HG03025 (cell line): ENCODE measurements at regions not wholly inside any gene's neighbourhood (a gene's known extent, or its start where the extent isn't known, plus 50 kb on each side); places are given as distances from the start of the nearest gene placed in this dataset.

Source experiments
- ATAC-seq: cut with Tn5 transposase; IDR thresholded peaks from one replicate; pipeline ENCODE4 v1.9.1; 2021; ENCODE audit warnings: mild to moderate bottlenecking, moderate library complexity; ENCODE audit not compliant: unreplicated experiment, low FRiP score

DNA sequence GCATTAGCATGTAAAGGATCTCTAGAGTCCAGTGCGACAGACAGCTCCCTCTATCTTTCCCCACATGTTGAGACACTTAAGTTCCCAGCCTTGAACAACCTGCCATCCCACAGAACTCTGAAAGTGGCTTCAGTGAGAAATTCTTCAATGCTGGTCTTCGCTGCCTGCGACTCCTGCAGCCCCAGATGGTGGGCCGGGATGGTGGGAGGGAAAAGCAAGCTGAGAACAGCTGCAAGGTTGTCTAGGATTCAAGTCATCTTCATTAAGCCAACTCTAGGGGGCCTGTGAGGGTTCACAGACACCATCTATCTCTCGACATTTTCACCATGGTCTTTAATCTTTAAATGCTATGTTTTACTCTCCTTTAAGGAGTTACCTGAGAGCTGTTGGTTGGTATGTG, 185.5 kb upstream of the C1orf174 start:
- ATAC-seq = no peak

GRCh38 chr1:4086085-4086850, 186.2 kb upstream of the C1orf174 start:
- ATAC-seq = no peak

DNA sequence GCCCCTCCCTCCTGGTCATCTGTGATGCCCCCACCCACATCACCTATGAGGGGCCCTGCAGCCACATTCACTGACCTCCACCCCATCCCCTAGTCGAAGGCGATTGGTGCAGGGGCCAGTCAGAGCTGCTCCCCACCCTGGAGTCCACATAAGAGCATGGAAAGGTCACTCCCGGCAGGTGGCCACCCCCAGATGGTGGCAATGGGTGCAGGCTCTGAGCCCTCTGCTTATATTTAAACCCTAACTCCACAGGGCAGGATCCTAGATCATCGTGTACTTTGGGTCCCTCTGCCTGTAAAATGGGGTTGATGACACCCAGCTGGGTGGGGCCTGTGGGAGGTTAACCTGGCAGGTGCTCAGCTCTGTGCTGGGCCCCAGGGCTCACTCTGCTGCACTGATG, 186.8 kb upstream of the C1orf174 start:
- no peak for ATAC-seq

DNA sequence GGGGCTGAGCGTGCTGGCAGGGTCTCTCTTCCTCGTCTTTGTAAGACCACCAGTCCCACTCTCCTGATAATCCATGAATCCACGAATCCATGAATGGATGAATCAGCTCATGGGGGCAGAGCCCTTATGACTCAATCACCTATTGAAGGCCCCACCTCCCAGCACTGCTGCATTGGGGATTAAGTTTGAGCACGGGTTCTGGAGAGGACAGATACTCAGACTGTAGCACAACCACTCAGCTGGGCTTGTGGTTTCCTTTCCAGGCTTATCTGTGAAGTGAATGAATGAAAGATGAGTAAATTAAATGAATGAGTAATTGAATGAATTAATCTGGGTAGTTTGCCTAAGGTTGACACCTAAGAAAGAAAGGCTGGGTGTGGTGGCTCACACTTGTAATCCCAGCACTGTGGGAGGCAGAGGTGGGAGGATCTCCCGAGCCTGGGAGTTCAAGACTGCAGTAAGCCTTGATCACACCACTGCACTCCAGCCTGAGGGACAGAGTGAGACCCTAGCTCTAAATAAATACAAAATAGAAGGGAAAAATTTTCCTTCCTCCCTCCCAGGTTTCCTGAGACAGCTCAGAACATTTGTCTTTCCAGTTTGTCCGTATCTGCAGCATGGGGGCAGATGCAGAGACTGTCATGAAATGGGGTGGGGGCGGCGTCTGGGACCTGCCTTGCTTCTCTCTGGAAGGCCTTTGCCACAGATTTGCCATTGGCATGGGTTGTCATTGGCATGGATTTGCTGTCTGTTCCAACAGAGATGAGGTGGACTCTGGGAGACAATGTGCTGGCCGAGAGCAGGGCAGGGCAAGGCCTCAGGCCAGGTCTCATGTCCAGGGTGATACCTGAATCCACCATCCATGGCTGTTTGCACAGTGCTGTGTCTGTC, 187.7 kb upstream of the C1orf174 start:
- ATAC-seq = no peak

DNA sequence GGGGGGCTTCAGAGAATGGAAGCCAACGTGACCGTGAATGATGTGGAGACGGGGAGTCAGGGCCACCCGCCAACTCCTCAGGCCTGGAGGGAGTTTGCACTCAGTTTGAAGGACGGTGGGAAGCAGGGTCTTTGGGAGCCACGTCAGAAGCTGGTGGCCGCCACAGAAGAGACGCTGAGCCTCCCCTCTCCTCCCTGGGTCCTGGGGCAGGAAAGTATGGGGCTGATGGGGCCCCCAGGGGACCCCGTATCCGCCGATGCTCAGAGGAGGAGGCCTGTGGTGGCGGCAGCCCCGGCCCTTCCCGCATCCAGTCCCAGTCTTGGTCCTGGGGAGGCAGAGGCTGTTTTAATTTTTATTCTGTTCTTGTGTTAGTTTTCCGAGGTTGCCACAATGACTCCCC, 188.6 kb upstream of the C1orf174 start:
- no peak for ATAC-seq

GRCh38 chr1:4089421-4090175, 189.5 kb upstream of the C1orf174 start:
- no peak for ATAC-seq

DNA sequence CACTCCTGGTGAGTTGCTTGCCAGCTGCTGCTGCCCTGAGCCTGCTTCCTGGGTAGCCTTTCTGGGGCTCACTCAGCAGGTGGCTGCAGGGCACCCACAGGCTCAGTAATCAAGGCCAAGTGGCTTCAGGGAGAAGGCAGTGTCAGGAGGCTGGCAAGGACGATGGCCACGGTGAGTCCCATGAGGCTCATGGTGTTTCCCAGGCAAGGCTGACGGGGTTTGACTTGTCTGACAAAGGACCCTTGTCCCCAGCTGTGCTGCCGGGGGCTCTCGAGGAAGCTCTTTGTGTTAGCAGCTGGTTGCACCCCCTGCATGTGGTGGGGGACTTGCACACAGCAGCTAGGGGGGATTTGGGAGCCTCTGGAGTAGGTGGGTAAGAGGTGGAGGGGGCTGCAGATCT, 190.5 kb upstream of the C1orf174 start:
- no peak for ATAC-seq

DNA sequence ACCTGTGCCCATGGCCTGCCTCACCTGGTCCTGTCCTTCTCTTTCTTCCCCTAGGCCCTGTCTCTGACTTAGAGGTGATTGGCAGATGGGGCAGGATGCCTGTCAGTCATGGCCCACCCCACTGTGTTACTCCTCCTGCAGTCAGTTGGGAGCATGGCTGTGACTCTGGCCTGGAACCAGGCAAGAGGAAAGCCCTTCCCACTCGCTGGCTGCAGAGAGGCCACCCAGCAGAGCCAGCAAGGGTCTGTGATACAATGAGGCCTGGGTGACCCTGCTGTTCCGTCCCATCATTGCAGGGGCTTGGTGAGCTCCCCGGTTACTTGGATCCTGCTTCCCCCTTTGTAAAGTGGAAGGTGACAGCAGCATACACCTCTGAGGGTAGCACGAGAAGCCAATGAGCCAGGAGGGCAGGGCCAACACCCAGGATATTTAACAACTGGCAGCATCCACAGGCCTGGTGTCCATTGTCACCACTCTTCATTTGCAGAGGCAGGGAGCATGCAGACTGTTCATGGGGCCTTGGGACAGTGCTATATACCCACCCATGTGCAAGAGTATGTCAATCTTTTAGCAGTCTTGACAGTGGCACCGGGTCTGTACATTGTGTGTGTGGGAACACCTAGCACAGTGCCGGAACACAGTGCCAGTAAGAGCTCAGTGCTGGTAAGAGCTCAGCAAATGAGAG, 191.0 kb upstream of the C1orf174 start:
- no peak for ATAC-seq

- ATAC-seq = no peak
These were observed 191.9 kb upstream of the C1orf174 start for GRCh38 chr1:4091996-4092395.

- ATAC-seq = no peak
These were observed 193.9 kb upstream of the C1orf174 start for GRCh38 chr1:4093856-4094565.

DNA sequence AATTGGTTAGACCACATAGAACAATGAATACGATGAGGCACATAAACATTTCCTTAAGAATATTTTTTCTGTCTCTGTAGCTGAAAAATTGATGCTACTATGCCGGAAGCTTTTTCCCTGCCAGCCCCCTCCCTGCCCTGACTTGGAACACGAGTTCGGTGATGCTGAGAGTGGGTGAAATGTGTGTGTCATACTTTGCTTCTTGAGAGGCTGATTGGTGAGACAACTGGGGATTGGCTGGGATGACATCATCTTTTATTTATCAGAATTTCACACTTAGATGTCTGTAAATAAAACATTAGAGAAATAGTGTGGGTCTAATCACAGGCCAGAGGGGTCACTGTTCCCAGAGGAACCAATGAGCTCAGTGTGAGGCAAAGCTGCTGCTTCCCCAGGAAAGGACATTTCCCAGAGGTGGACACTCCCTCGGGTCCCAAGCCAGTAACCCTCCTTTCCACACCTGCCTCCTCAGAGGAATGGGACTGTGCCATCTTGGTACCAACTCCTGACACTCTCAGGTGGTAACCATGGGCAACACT, 195.4 kb upstream of the C1orf174 start:
- ATAC-seq = no peak

GRCh38 chr1:4101459-4102161, 201.5 kb upstream of the C1orf174 start:
- ATAC-seq = no peak

DNA sequence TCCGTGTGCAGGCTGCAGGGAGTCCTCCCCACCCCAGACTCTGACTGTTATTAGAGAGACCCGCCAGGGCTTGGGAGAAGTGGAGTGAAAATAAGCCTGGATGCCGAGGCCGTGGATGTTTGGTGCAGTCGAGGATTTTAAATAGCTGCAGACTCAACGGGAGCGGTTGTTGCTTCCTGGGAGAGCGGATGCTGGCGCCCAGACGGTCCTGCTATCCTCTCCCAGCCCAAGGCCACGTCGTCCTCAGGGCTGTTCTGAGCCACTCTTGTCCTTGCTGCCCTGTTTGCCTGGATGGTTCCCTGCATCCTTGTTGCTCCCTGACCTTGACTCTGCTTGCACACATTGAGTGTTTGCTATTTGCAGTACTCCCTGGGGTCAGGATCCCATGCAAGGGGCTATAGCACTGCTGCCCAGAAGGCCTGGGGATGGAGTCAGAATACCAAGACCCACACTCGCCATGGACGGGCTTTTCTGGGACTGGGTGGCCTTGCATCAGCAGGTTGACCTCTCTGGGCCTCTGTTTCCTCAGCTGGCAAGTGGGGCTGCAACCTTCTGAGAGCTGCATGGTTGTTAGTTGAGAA, 205.3 kb upstream of the C1orf174 start:
- ATAC-seq = no peak

- no peak for ATAC-seq
These were observed 206.7 kb upstream of the C1orf174 start for GRCh38 chr1:4106731-4107130.

- ATAC-seq = no peak
These were observed 207.2 kb upstream of the C1orf174 start for GRCh38 chr1:4107291-4107690.

DNA sequence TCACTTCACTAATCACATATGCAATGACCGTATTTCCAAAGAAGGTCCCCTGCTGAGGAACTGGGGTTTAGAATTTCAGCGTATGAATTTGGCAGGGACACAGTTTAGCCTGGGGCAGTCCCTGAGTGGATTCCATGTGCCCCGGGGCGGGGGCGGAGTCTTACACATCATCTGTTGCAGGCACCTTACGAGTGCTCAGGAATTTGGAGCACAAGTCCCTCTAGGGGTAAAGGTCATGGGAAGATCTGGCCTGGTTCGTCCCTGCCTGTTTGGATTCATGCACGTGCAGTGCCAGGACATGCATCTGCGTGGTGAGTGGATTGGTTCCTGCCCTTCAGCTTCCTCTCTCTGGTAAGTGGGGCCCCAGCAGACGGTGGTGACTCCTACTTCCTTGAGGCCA, 208.3 kb upstream of the C1orf174 start:
- no peak for ATAC-seq

DNA sequence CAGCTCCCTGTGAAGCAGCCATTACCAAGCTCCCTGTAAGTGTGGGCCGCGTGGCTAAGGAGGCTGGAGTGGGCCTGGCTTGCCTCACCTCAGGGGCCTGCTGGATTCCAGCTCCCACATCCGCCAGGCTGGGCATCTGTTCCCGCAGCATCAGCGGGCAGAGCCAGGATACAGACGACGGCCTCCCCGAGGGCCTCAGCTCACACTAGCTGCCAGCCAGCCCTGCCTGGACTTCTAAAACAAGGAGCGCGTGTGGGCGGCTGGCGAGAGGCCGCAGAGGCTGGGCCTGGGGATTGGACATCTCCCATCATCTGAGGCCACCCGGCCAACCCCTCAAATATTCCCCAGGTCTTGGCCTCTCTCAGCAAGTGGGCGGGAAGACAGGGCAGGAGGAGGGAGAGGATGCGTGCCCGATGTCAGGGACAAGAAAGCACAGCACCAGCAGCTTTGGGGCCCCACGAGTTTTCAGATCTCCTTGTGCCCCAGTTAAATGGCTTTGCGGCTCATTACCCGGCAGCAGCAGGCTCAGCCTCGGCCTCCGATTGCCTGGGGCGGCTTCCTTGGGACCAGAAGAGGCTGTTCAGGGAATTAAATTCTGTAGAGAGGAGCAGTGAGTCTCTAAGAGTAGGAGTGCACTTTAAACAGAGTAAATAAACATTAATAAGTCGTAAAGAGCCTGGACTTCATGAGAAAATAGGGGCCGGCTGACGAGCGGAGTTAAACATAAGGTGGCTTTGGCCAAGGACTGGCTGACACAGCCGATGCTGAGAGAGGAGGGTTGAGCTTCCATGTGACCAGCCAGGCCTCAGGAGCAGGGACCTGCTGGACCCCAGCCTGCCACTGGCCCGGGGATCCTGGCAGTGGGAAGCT, 208.9 kb upstream of the C1orf174 start:
- no peak for ATAC-seq

- no peak for ATAC-seq
These were observed 209.5 kb upstream of the C1orf174 start for GRCh38 chr1:4109628-4109940.
